CD4-positive, alpha-beta T cell treated with Interleukin-4 for 4 hours (primary cell): ENCODE measurements at regions not wholly inside any gene's neighbourhood (a gene's known extent, or its start where the extent isn't known, plus 50 kb on each side); places are given as distances from the start of the nearest gene placed in this dataset.
"Not testable (repeated sequence)": the region's sequence is repeated elsewhere in the genome, so short reads cannot be mapped to it uniquely, and the experiment has no call there.

Source experiments
- DNase-seq: peaks from one replicate; pipeline ENCODE4 v3.0.0-alpha.2; 2020

- DNase-seq = no peak
These were observed 128.4 kb upstream of the BASP1 start for GRCh38 chr5:17089001-17089400.

- DNase-seq = no peak
These were observed 127.7 kb upstream of the BASP1 start for GRCh38 chr5:17089690-17090089.

GRCh38 chr5:17090839-17091238, 126.6 kb upstream of the BASP1 start:
- DNase-seq = no peak

- no peak for DNase-seq
These were observed 122.6 kb upstream of the BASP1 start for GRCh38 chr5:17094830-17095229.

GRCh38 chr5:17096952-17097695, 120.3 kb upstream of the BASP1 start:
- DNase-seq = no peak

GRCh38 chr5:17099946-17100345, 117.5 kb upstream of the BASP1 start:
- no peak for DNase-seq

- no peak for DNase-seq
These were observed 114.0 kb upstream of the BASP1 start for GRCh38 chr5:17103461-17103860.

- DNase-seq = no peak
These were observed 111.5 kb upstream of the BASP1 start for GRCh38 chr5:17105744-17106418.

GRCh38 chr5:17106521-17106920, 110.9 kb upstream of the BASP1 start:
- DNase-seq = no peak

- DNase-seq = not testable (repeated sequence)
These were observed 105.2 kb upstream of the BASP1 start for GRCh38 chr5:17112091-17112716.

- no peak for DNase-seq
These were observed 104.1 kb upstream of the BASP1 start for GRCh38 chr5:17113174-17113958.

GRCh38 chr5:17114233-17114632, 103.2 kb upstream of the BASP1 start:
- no peak for DNase-seq

GRCh38 chr5:17114715-17115599, 102.5 kb upstream of the BASP1 start:
- DNase-seq = no peak

- no peak for DNase-seq
These were observed 101.6 kb upstream of the BASP1 start for GRCh38 chr5:17115855-17116254.

GRCh38 chr5:17118631-17119030, 98.8 kb upstream of the BASP1 start:
- peak; percentile 24 for DNase-seq

- DNase-seq = no peak
These were observed 97.2 kb upstream of the BASP1 start for GRCh38 chr5:17120209-17120608.

- DNase-seq = no peak
These were observed 95.7 kb upstream of the BASP1 start for GRCh38 chr5:17121776-17122175.

- DNase-seq = no peak
These were observed 94.4 kb upstream of the BASP1 start for GRCh38 chr5:17123010-17123409.

GRCh38 chr5:17123773-17124172, 93.7 kb upstream of the BASP1 start:
- DNase-seq = not testable (repeated sequence)

- DNase-seq = no peak
These were observed 89.6 kb upstream of the BASP1 start for GRCh38 chr5:17127743-17128231.

- no peak for DNase-seq
These were observed 88.2 kb upstream of the BASP1 start for GRCh38 chr5:17129093-17129849.
